ENCODE measurements at regions not wholly inside any gene's neighbourhood (a gene's known extent, or its start where the extent isn't known, plus 50 kb on each side); places are given as distances from the start of the nearest gene placed in this dataset.

DNA sequence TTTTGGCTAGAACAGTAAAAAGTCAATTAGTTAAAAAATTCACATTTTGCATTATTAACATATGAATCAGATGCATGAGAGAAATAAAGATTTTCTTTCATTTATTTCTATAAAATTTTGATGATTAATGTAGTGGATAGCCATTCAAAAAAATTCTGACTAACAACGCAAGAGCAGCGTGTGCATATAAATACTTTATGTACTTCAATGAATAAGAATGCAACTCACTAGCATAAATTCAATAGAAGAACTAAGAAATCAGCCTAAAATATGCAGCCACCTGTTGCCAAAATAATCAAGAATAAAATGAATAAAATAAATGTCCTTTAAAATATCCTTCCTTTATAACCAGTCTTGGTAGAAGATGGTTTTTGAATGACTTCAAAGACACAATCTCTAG, 471.9 kb downstream of the PDGFC start:
- Mint-ChIP-seq H3K27me3 (ENCODE audit: insufficient read depth) (no peaks in the 10 kb centered on the region), H3K27ac (no peak overlapping the region), H3K4me3 (no peak overlapping the region), H3K36me3 (ENCODE audit: low read depth) (no peaks in the 10 kb centered on the region), H3K9me3 (no peaks in the 10 kb centered on the region), H3K4me1 (peaks cover 2% of the 10 kb centered on the region)
- Histone ChIP-seq H3K9me3 (ENCODE audit: control insufficient read depth, low read length) (no peaks in the 10 kb centered on the region), H3K9ac (ENCODE audit: extremely low read depth, low read length, poor library complexity, severe bottlenecking) (no peak overlapping the region), H3K4me1 (ENCODE audit: control insufficient read depth, insufficient read depth, low read length) (no peaks in the 10 kb centered on the region), H3K4me3 (ENCODE audit: low read length) (no peak overlapping the region), H3K36me3 (ENCODE audit: control insufficient read depth, insufficient read depth, low read length) (no peaks in the 10 kb centered on the region), H3K27ac (ENCODE audit: low read depth, low read length) (no peak overlapping the region), H3K27me3 (ENCODE audit: control insufficient read depth, insufficient read depth, low read length, poor library complexity, severe bottlenecking) (no peaks in the 10 kb centered on the region)
- WGBS, 2 experiments (ENCODE audit: insufficient coverage in 1 of 2, insufficient read length in 1 of 2) = no CpG with 5 or more reads among the region's 2 CpGs
- DNase-seq = no peak
- TF ChIP-seq, protein P1, sequence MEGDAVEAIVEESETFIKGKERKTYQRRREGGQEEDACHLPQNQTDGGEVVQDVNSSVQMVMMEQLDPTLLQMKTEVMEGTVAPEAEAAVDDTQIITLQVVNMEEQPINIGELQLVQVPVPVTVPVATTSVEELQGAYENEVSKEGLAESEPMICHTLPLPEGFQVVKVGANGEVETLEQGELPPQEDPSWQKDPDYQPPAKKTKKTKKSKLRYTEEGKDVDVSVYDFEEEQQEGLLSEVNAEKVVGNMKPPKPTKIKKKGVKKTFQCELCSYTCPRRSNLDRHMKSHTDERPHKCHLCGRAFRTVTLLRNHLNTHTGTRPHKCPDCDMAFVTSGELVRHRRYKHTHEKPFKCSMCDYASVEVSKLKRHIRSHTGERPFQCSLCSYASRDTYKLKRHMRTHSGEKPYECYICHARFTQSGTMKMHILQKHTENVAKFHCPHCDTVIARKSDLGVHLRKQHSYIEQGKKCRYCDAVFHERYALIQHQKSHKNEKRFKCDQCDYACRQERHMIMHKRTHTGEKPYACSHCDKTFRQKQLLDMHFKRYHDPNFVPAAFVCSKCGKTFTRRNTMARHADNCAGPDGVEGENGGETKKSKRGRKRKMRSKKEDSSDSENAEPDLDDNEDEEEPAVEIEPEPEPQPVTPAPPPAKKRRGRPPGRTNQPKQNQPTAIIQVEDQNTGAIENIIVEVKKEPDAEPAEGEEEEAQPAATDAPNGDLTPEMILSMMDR (conservative IDR thresholded peaks at IDR 0.05) = no peak

DNA sequence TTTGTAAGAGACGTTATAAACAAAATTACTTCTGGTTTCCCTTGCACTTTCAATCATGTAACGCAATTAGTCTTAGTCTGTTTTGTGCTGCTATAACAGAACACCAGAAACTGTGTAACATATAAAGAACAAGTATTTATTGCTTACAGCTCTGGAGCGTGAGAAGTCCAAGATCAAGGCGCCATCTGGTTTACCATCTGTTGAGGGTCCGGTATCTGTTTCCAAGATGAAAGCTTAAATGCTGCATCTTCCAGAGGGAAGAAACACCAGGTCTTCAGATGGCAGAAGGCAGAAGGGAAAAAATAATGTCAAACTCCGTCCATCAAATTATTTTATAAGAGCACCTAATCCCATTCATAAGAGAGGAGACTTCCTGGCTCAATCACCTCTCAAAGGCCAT, 474.1 kb downstream of the PDGFC start:
- WGBS, 2 experiments (ENCODE audit: insufficient coverage in 1 of 2, insufficient read length in 1 of 2) = 93 to 96% methylated on average over 5 to 6 of the region's 6 CpGs
- no peaks in the 10 kb centered on the region for H3K9me3 Mint-ChIP-seq

DNA sequence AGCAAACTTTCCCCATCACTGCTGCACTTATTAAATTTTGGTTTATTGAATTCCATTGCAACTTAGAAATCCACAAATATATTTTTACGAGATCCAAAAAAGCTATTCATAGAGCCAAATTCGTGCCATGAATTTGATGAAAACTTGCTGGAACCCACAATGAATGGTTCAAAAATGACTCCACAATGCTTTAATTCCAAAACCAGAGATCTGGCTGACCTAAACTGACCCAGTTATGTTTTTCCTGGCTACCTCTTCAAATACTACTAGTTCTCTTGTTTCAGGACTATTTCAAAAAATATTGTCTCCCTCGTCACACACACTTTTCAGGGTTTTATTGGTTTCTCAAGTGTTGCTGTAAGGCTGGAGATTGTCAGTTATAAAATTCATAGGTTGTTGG, 474.8 kb downstream of the PDGFC start:
- H3K4me3 ChIP-seq (ENCODE audit: low read length) = no peak overlapping the region
- TF ChIP-seq, protein P1 (conservative IDR thresholded peaks at IDR 0.05) = no peak
- no peaks in the 10 kb centered on the region for H3K4me1 ChIP-seq (ENCODE audit: control insufficient read depth, insufficient read depth, low read length)
- no peak overlapping the region for H3K27ac ChIP-seq (ENCODE audit: low read depth, low read length)
- DNase-seq = no peak
- Mint-ChIP-seq H3K27ac (no peak overlapping the region), H3K4me1 (no peaks in the 10 kb centered on the region), H3K36me3 (ENCODE audit: low read depth) (no peaks in the 10 kb centered on the region), H3K4me3 (no peak overlapping the region), H3K9me3 (no peaks in the 10 kb centered on the region), H3K27me3 (ENCODE audit: insufficient read depth) (no peaks in the 10 kb centered on the region)
- H3K27me3 ChIP-seq (ENCODE audit: control insufficient read depth, insufficient read depth, low read length, poor library complexity, severe bottlenecking) = no peaks in the 10 kb centered on the region
- no peak overlapping the region for H3K9ac ChIP-seq (ENCODE audit: extremely low read depth, low read length, poor library complexity, severe bottlenecking)
- WGBS, 2 experiments (ENCODE audit: insufficient coverage in 1 of 2, insufficient read length in 1 of 2) = 87 to 97% methylated on average over 2 to 3 of the region's 3 CpGs
- H3K36me3 ChIP-seq (ENCODE audit: control insufficient read depth, insufficient read depth, low read length) = no peaks in the 10 kb centered on the region
- H3K9me3 ChIP-seq (ENCODE audit: control insufficient read depth, low read length) = no peaks in the 10 kb centered on the region

More for the DNA sequence above, 474.1 kb downstream of the PDGFC start:
- Mint-ChIP-seq H3K4me1 (no peaks in the 10 kb centered on the region), H3K27ac (no peak overlapping the region), H3K4me3 (no peak overlapping the region), H3K36me3 (ENCODE audit: low read depth) (no peaks in the 10 kb centered on the region), H3K27me3 (ENCODE audit: insufficient read depth) (no peaks in the 10 kb centered on the region)
- Histone ChIP-seq H3K36me3 (ENCODE audit: control insufficient read depth, insufficient read depth, low read length) (no peaks in the 10 kb centered on the region), H3K4me1 (ENCODE audit: control insufficient read depth, insufficient read depth, low read length) (no peaks in the 10 kb centered on the region), H3K27ac (ENCODE audit: low read depth, low read length) (no peak overlapping the region), H3K27me3 (ENCODE audit: control insufficient read depth, insufficient read depth, low read length, poor library complexity, severe bottlenecking) (no peaks in the 10 kb centered on the region), H3K9me3 (ENCODE audit: control insufficient read depth, low read length) (no peaks in the 10 kb centered on the region), H3K9ac (ENCODE audit: extremely low read depth, low read length, poor library complexity, severe bottlenecking) (no peak overlapping the region), H3K4me3 (ENCODE audit: low read length) (no peak overlapping the region)
- TF ChIP-seq, protein P1 (conservative IDR thresholded peaks at IDR 0.05) = no peak
- no peak for DNase-seq
